ENCODE measurements at regions not wholly inside any gene's neighbourhood (a gene's known extent, or its start where the extent isn't known, plus 50 kb on each side); places are given as distances from the start of the nearest gene placed in this dataset.

GRCh38 chr3:83251490-83251889 is 1490.0 kb upstream of the GBE1 start:
- DNase-seq, result no peak
- H3K27me3 ChIP-seq (replicated peaks in 2 of 5; ENCODE audit: control insufficient read depth in 4 of 5, insufficient read depth in 5 of 5, low read length in 4 of 5), result no peaks in the 10 kb centered on the region
- WGBS (ENCODE audit: insufficient coverage), result 83% methylated on average over 1 of the region's 5 CpGs

GRCh38 chr3:83250613-83251012 is 1489.2 kb upstream of the GBE1 start:
- no CpG with 5 or more reads among the region's 1 CpG for WGBS (ENCODE audit: insufficient coverage)
- POLR2A ChIA-PET, result interaction anchor here (0.7 kb wide), 1 partner anchor 201 kb away, joined by 4 read pairs; no protein-coding TSS in a partner anchor

More at GRCh38 chr3:83251490-83251889, 1490.0 kb upstream of the GBE1 start:
- no peak overlapping the region for H3K27ac ChIP-seq (ENCODE audit: insufficient read depth in 1 of 2, low read depth in 1 of 2, low read length in 2 of 2, poor library complexity in 1 of 2, severe bottlenecking in 2 of 2)
- ChIA-PET CTCF (no interaction called here), POLR2A (no interaction called here)
- H3K4me3 ChIP-seq (ENCODE audit: control insufficient read depth in 1 of 7, extremely low read depth in 1 of 7, insufficient read depth in 4 of 7, low read depth in 2 of 7, low read length in 6 of 7), result no peak overlapping the region
- H3K4me1 ChIP-seq (ENCODE audit: control extremely low read depth in 1 of 4, control insufficient read depth in 4 of 4, insufficient read depth in 4 of 4, low read length in 3 of 4), result no peaks in the 10 kb centered on the region
- H3K36me3 ChIP-seq (ENCODE audit: control insufficient read depth in 4 of 4, insufficient read depth in 4 of 4, low read length in 3 of 4), result no peaks in the 10 kb centered on the region
- H3K9me3 ChIP-seq (ENCODE audit: control extremely low read depth in 1 of 5, control insufficient read depth in 4 of 5, insufficient read depth in 2 of 5, low read depth in 1 of 5, low read length in 4 of 5), result no peaks in the 10 kb centered on the region

GRCh38 chr3:83248454-83248853 is 1487.0 kb upstream of the GBE1 start:
- Histone ChIP-seq H3K27me3 (replicated peaks in 2 of 5; ENCODE audit: control insufficient read depth in 4 of 5, insufficient read depth in 5 of 5, low read length in 4 of 5) (no peaks in the 10 kb centered on the region), H3K4me3 (ENCODE audit: control insufficient read depth in 1 of 7, extremely low read depth in 1 of 7, insufficient read depth in 4 of 7, low read depth in 2 of 7, low read length in 6 of 7) (no peak overlapping the region), H3K27ac (ENCODE audit: insufficient read depth in 1 of 2, low read depth in 1 of 2, low read length in 2 of 2, poor library complexity in 1 of 2, severe bottlenecking in 2 of 2) (no peak overlapping the region), H3K9me3 (ENCODE audit: control extremely low read depth in 1 of 5, control insufficient read depth in 4 of 5, insufficient read depth in 2 of 5, low read depth in 1 of 5, low read length in 4 of 5) (no peaks in the 10 kb centered on the region), H3K36me3 (ENCODE audit: control insufficient read depth in 4 of 4, insufficient read depth in 4 of 4, low read length in 3 of 4) (no peaks in the 10 kb centered on the region), H3K4me1 (ENCODE audit: control extremely low read depth in 1 of 4, control insufficient read depth in 4 of 4, insufficient read depth in 4 of 4, low read length in 3 of 4) (no peaks in the 10 kb centered on the region)
- WGBS (ENCODE audit: insufficient coverage), result 83% methylated on average over 1 of the region's 3 CpGs
- ChIA-PET POLR2A (no interaction called here), CTCF (no interaction called here)
- no peak for DNase-seq

More at GRCh38 chr3:83250613-83251012, 1489.2 kb upstream of the GBE1 start:
- no peaks in the 10 kb centered on the region for H3K36me3 ChIP-seq (ENCODE audit: control insufficient read depth in 4 of 4, insufficient read depth in 4 of 4, low read length in 3 of 4)
- H3K27me3 ChIP-seq (replicated peaks in 2 of 5; ENCODE audit: control insufficient read depth in 4 of 5, insufficient read depth in 5 of 5, low read length in 4 of 5), result no peaks in the 10 kb centered on the region
- no peaks in the 10 kb centered on the region for H3K9me3 ChIP-seq (ENCODE audit: control extremely low read depth in 1 of 5, control insufficient read depth in 4 of 5, insufficient read depth in 2 of 5, low read depth in 1 of 5, low read length in 4 of 5)
- no peak overlapping the region for H3K4me3 ChIP-seq (ENCODE audit: control insufficient read depth in 1 of 7, extremely low read depth in 1 of 7, insufficient read depth in 4 of 7, low read depth in 2 of 7, low read length in 6 of 7)
- H3K4me1 ChIP-seq (ENCODE audit: control extremely low read depth in 1 of 4, control insufficient read depth in 4 of 4, insufficient read depth in 4 of 4, low read length in 3 of 4), result no peaks in the 10 kb centered on the region
- no peak overlapping the region for H3K27ac ChIP-seq (ENCODE audit: insufficient read depth in 1 of 2, low read depth in 1 of 2, low read length in 2 of 2, poor library complexity in 1 of 2, severe bottlenecking in 2 of 2)
- CTCF ChIA-PET, result no interaction called here
- DNase-seq, result no peak

- H3K27me3 ChIP-seq (replicated peaks in 2 of 5; ENCODE audit: control insufficient read depth in 4 of 5, insufficient read depth in 5 of 5, low read length in 4 of 5), result no peaks in the 10 kb centered on the region
- ChIA-PET POLR2A (interaction anchor here (0.7 kb wide), 1 partner anchor 8 kb away, joined by 4 read pairs; no protein-coding TSS in a partner anchor), CTCF (no interaction called here)
- no peak for DNase-seq
- H3K4me3 ChIP-seq (ENCODE audit: control insufficient read depth in 1 of 7, extremely low read depth in 1 of 7, insufficient read depth in 4 of 7, low read depth in 2 of 7, low read length in 6 of 7), result no peak overlapping the region
- 100% methylated on average over 1 of the region's 4 CpGs for WGBS (ENCODE audit: insufficient coverage)
- H3K9me3 ChIP-seq (ENCODE audit: control extremely low read depth in 1 of 5, control insufficient read depth in 4 of 5, insufficient read depth in 2 of 5, low read depth in 1 of 5, low read length in 4 of 5), result no peaks in the 10 kb centered on the region
- no peak overlapping the region for H3K27ac ChIP-seq (ENCODE audit: insufficient read depth in 1 of 2, low read depth in 1 of 2, low read length in 2 of 2, poor library complexity in 1 of 2, severe bottlenecking in 2 of 2)
- H3K36me3 ChIP-seq (ENCODE audit: control insufficient read depth in 4 of 4, insufficient read depth in 4 of 4, low read length in 3 of 4), result no peaks in the 10 kb centered on the region
- H3K4me1 ChIP-seq (ENCODE audit: control extremely low read depth in 1 of 4, control insufficient read depth in 4 of 4, insufficient read depth in 4 of 4, low read length in 3 of 4), result no peaks in the 10 kb centered on the region
Measured at GRCh38 chr3:83235180-83235814, 1473.9 kb upstream of the GBE1 start.

GRCh38 chr3:83233715-83234114 is 1472.3 kb upstream of the GBE1 start:
- no peak overlapping the region for H3K4me3 ChIP-seq (ENCODE audit: control insufficient read depth in 1 of 7, extremely low read depth in 1 of 7, insufficient read depth in 4 of 7, low read depth in 2 of 7, low read length in 6 of 7)
- no peaks in the 10 kb centered on the region for H3K27me3 ChIP-seq (replicated peaks in 2 of 5; ENCODE audit: control insufficient read depth in 4 of 5, insufficient read depth in 5 of 5, low read length in 4 of 5)
- WGBS (ENCODE audit: insufficient coverage), result no CpG with 5 or more reads among the region's 6 CpGs
- H3K36me3 ChIP-seq (ENCODE audit: control insufficient read depth in 4 of 4, insufficient read depth in 4 of 4, low read length in 3 of 4), result no peaks in the 10 kb centered on the region
- no peaks in the 10 kb centered on the region for H3K9me3 ChIP-seq (ENCODE audit: control extremely low read depth in 1 of 5, control insufficient read depth in 4 of 5, insufficient read depth in 2 of 5, low read depth in 1 of 5, low read length in 4 of 5)
- DNase-seq, result no peak
- ChIA-PET POLR2A (no interaction called here), CTCF (no interaction called here)
- H3K27ac ChIP-seq (ENCODE audit: insufficient read depth in 1 of 2, low read depth in 1 of 2, low read length in 2 of 2, poor library complexity in 1 of 2, severe bottlenecking in 2 of 2), result no peak overlapping the region
- H3K4me1 ChIP-seq (ENCODE audit: control extremely low read depth in 1 of 4, control insufficient read depth in 4 of 4, insufficient read depth in 4 of 4, low read length in 3 of 4), result no peaks in the 10 kb centered on the region

- WGBS (ENCODE audit: insufficient coverage), result 86% methylated on average over 2 of the region's 3 CpGs
- no peaks in the 10 kb centered on the region for H3K27me3 ChIP-seq (replicated peaks in 2 of 5; ENCODE audit: control insufficient read depth in 4 of 5, insufficient read depth in 5 of 5, low read length in 4 of 5)
- no peaks in the 10 kb centered on the region for H3K4me1 ChIP-seq (ENCODE audit: control extremely low read depth in 1 of 4, control insufficient read depth in 4 of 4, insufficient read depth in 4 of 4, low read length in 3 of 4)
- no peaks in the 10 kb centered on the region for H3K9me3 ChIP-seq (ENCODE audit: control extremely low read depth in 1 of 5, control insufficient read depth in 4 of 5, insufficient read depth in 2 of 5, low read depth in 1 of 5, low read length in 4 of 5)
- H3K36me3 ChIP-seq (ENCODE audit: control insufficient read depth in 4 of 4, insufficient read depth in 4 of 4, low read length in 3 of 4), result no peaks in the 10 kb centered on the region
- DNase-seq, result no peak
- H3K27ac ChIP-seq (ENCODE audit: insufficient read depth in 1 of 2, low read depth in 1 of 2, low read length in 2 of 2, poor library complexity in 1 of 2, severe bottlenecking in 2 of 2), result no peak overlapping the region
- CTCF ChIA-PET, result no interaction called here
- POLR2A ChIA-PET, result no interaction called here
- no peak overlapping the region for H3K4me3 ChIP-seq (ENCODE audit: control insufficient read depth in 1 of 7, extremely low read depth in 1 of 7, insufficient read depth in 4 of 7, low read depth in 2 of 7, low read length in 6 of 7)
Measured at GRCh38 chr3:83230841-83231240, 1469.4 kb upstream of the GBE1 start.

- POLR2A ChIA-PET, result no interaction called here
Measured at GRCh38 chr3:83230376-83230775, 1468.9 kb upstream of the GBE1 start.

More at GRCh38 chr3:83230376-83230775, 1468.9 kb upstream of the GBE1 start:
- Histone ChIP-seq H3K36me3 (ENCODE audit: control insufficient read depth in 4 of 4, insufficient read depth in 4 of 4, low read length in 3 of 4) (no peaks in the 10 kb centered on the region), H3K4me3 (ENCODE audit: control insufficient read depth in 1 of 7, extremely low read depth in 1 of 7, insufficient read depth in 4 of 7, low read depth in 2 of 7, low read length in 6 of 7) (no peak overlapping the region), H3K27me3 (replicated peaks in 2 of 5; ENCODE audit: control insufficient read depth in 4 of 5, insufficient read depth in 5 of 5, low read length in 4 of 5) (no peaks in the 10 kb centered on the region), H3K4me1 (ENCODE audit: control extremely low read depth in 1 of 4, control insufficient read depth in 4 of 4, insufficient read depth in 4 of 4, low read length in 3 of 4) (no peaks in the 10 kb centered on the region), H3K27ac (ENCODE audit: insufficient read depth in 1 of 2, low read depth in 1 of 2, low read length in 2 of 2, poor library complexity in 1 of 2, severe bottlenecking in 2 of 2) (no peak overlapping the region), H3K9me3 (ENCODE audit: control extremely low read depth in 1 of 5, control insufficient read depth in 4 of 5, insufficient read depth in 2 of 5, low read depth in 1 of 5, low read length in 4 of 5) (no peaks in the 10 kb centered on the region)
- no peak for DNase-seq
- WGBS (ENCODE audit: insufficient coverage), result no CpG with 5 or more reads among the region's 1 CpG
- CTCF ChIA-PET, result no interaction called here

All from common myeloid progenitor, CD34-positive (primary cell).